ENCODE measurements at regions not wholly inside any gene's neighbourhood (a gene's known extent, or its start where the extent isn't known, plus 50 kb on each side); places are given as distances from the start of the nearest gene placed in this dataset.

DNA sequence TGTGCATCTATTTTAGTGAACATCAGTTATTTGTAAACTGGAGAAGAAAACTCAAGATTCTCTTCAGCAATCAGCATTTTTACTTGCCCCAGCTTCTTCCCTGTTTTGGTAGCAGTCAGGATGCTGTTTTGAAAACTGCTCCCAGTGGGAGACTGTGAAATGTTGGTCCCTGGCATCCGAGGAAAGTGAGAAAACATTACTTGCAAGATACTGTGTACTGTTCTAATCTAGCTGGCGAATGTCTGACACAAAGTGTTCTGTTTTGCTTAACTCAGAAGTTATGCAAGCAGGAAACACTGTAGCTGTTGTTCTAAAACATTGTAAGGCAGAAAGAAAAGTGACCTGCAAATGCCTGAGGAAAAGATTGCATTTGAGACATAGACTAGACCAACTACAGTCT is 171.8 kb upstream of the POM121L12 start:
- TF ChIP-seq EP300 (IDR thresholded peaks at IDR 0.05) (no peak), POLR2A (IDR thresholded peaks at IDR 0.05) (no peak), POLR2AphosphoS5 (IDR thresholded peaks at IDR 0.05) (no peak)

Data from sigmoid colon (tissue), 4 donors.